Astrocyte (in vitro differentiated cells and primary cell): ENCODE measurements at regions not wholly inside any gene's neighbourhood (a gene's known extent, or its start where the extent isn't known, plus 50 kb on each side); places are given as distances from the start of the nearest gene placed in this dataset.

Experiments
- DNase-seq: peaks from one replicate; pipeline ENCODE4 v3.0.0-alpha.2; 2010; ENCODE audit warnings: low read depth
- FAIRE-seq: peaks from 2 replicates; lab custom pipeline; 2011; peaks lifted over from hg19 to GRCh38; lab: Jason Lieb, UNC
- H2AFZ ChIP-seq: 2 replicates; pipeline ENCODE4 v1.6.0; 2012; ENCODE audit warnings: low read depth, low read length, inconsistent platforms
- H3K27ac ChIP-seq: 2 replicates; pipeline ENCODE4 v1.5.1; 2011; ENCODE audit warnings: low read depth, low read length, inconsistent platforms
- H3K27me3 ChIP-seq: 2 replicates; pipeline ENCODE4 v1.6.0; 2011; ENCODE audit warnings: low read length, inconsistent platforms; ENCODE audit not compliant: insufficient read depth
- H3K36me3 ChIP-seq: 2 replicates; pipeline ENCODE4 v1.5.1; 2011; ENCODE audit warnings: low read length, inconsistent platforms; ENCODE audit not compliant: insufficient read depth
- H3K4me1 ChIP-seq: 2 replicates; pipeline ENCODE4 v1.5.1; 2011; ENCODE audit warnings: low read length, inconsistent platforms; ENCODE audit not compliant: insufficient read depth
- H3K4me2 ChIP-seq: 2 replicates; pipeline ENCODE4 v1.6.0; 2012; ENCODE audit warnings: low read length, inconsistent platforms
- H3K4me3 ChIP-seq: 2 replicates; pipeline ENCODE4 v1.5.1; 2011; ENCODE audit warnings: low read depth, mild to moderate bottlenecking, low read length, inconsistent platforms; ENCODE audit not compliant: insufficient read depth
- H3K79me2 ChIP-seq: 2 replicates; pipeline ENCODE4 v1.6.0; 2012; ENCODE audit warnings: mild to moderate bottlenecking, low read length, inconsistent platforms; ENCODE audit not compliant: insufficient read depth
- H3K9ac ChIP-seq: 2 replicates; pipeline ENCODE4 v1.6.0; 2012; ENCODE audit warnings: mild to moderate bottlenecking, low read length, inconsistent platforms
- H3K9me3 ChIP-seq: 2 replicates; pipeline ENCODE4 v1.5.1; 2012; ENCODE audit warnings: low read depth, mild to moderate bottlenecking, low read length, inconsistent platforms; ENCODE audit not compliant: insufficient read depth
- H4K20me1 ChIP-seq: 2 replicates; pipeline ENCODE4 v1.6.0; 2012; ENCODE audit warnings: low read length, inconsistent platforms; ENCODE audit not compliant: insufficient read depth
- H3K27ac Mint-ChIP-seq: one replicate; pipeline ENCODE4 v1.8.0; 2021; ENCODE audit warnings: mild to moderate bottlenecking, mixed read lengths; ENCODE audit not compliant: unreplicated experiment
- H3K27me3 Mint-ChIP-seq: one replicate; pipeline ENCODE4 v1.8.0; 2021; ENCODE audit warnings: low read depth, mixed read lengths; ENCODE audit not compliant: unreplicated experiment
- H3K36me3 Mint-ChIP-seq: one replicate; pipeline ENCODE4 v1.8.0; 2021; ENCODE audit warnings: low read depth, mixed read lengths; ENCODE audit not compliant: unreplicated experiment
- H3K4me1 Mint-ChIP-seq: one replicate; pipeline ENCODE4 v1.8.0; 2021; ENCODE audit warnings: low read depth, mixed read lengths; ENCODE audit not compliant: unreplicated experiment
- H3K4me3 Mint-ChIP-seq: one replicate; pipeline ENCODE4 v1.8.0; 2021; ENCODE audit warnings: mild to moderate bottlenecking, moderate library complexity, mixed read lengths; ENCODE audit not compliant: unreplicated experiment
- H3K9me3 Mint-ChIP-seq: one replicate; pipeline ENCODE4 v1.8.0; 2021; ENCODE audit warnings: mild to moderate bottlenecking, mixed read lengths; ENCODE audit not compliant: unreplicated experiment
- EZH2 ChIP-seq: IDR thresholded peaks from 2 replicates; pipeline ENCODE4 v1.6.1; 2012; ENCODE audit warnings: mild to moderate bottlenecking, low read length, inconsistent platforms; ENCODE audit not compliant: insufficient read depth
- TF ChIP-seq, protein P1 (sequence below): IDR thresholded peaks from 2 replicates; pipeline ENCODE4 v1.5.1; 2011; ENCODE audit warnings: low read depth, mild to moderate bottlenecking, inconsistent platforms, low read length, moderate library complexity; ENCODE audit not compliant: insufficient read depth

DNA sequence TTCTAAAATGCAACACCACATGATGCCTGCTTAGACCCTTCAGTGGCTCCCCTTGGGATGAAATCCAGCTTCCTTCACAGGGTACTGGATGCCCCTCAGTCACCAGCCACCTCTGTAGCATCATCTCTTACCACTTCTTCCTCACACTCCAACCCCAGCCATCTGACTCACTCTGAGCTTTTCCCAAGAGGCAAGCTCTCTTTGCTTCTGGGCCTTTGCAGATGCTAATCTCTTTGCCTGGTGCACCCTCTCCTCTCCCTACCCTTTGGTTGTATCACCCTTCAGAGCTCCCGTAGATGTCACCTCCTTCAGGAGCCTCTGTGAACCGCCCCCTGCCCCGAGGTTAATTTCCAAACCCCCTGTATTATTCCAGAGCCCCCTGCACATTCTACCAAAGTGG, 164.8 kb upstream of the ZC3H12A start:
- Histone ChIP-seq H3K4me2 (no peak overlapping the region), H3K4me3 (no peak overlapping the region), H3K79me2 (no peaks in the 10 kb centered on the region), H3K27ac (no peak overlapping the region), H2AFZ (no peak overlapping the region), H4K20me1 (no peaks in the 10 kb centered on the region), H3K9me3 (no peaks in the 10 kb centered on the region), H3K27me3 (no peaks in the 10 kb centered on the region), H3K4me1 (no peaks in the 10 kb centered on the region), H3K36me3 (no peaks in the 10 kb centered on the region), H3K9ac (no peak overlapping the region)
- FAIRE-seq (no peak), DNase-seq (no peak)
- Mint-ChIP-seq H3K9me3 (no peaks in the 10 kb centered on the region), H3K27ac (no peak overlapping the region), H3K36me3 (peaks cover 2% of the 10 kb centered on the region), H3K27me3 (peaks cover 77% of the 10 kb centered on the region), H3K4me1 (no peaks in the 10 kb centered on the region), H3K4me3 (no peak overlapping the region)
- TF ChIP-seq, protein P1, sequence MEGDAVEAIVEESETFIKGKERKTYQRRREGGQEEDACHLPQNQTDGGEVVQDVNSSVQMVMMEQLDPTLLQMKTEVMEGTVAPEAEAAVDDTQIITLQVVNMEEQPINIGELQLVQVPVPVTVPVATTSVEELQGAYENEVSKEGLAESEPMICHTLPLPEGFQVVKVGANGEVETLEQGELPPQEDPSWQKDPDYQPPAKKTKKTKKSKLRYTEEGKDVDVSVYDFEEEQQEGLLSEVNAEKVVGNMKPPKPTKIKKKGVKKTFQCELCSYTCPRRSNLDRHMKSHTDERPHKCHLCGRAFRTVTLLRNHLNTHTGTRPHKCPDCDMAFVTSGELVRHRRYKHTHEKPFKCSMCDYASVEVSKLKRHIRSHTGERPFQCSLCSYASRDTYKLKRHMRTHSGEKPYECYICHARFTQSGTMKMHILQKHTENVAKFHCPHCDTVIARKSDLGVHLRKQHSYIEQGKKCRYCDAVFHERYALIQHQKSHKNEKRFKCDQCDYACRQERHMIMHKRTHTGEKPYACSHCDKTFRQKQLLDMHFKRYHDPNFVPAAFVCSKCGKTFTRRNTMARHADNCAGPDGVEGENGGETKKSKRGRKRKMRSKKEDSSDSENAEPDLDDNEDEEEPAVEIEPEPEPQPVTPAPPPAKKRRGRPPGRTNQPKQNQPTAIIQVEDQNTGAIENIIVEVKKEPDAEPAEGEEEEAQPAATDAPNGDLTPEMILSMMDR: no peak
- TF ChIP-seq EZH2: no peak

DNA sequence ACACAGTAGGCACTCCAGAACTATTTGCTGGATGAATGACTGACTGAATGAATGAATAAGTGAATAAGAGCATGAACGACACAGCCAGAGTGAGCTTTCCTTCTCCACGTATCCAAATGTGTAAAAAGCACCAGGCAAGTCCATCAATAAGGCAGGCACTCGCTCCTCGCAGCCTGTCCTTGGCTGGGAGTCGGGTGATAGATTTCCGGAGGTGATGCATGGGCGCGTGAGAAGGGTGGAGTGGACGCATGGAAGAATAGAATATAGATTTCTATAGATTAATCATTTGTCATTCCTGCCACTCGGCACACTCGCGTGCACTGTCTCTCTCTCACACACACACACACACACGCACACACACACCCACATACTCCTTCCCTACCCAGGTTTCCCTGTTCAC, 164.3 kb upstream of the ZC3H12A start:
- no peaks in the 10 kb centered on the region for H3K4me1 Mint-ChIP-seq
- Histone ChIP-seq H3K4me1 (no peaks in the 10 kb centered on the region), H3K27ac (no peak overlapping the region), H3K4me3 (no peak overlapping the region), H3K36me3 (no peaks in the 10 kb centered on the region), H4K20me1 (no peaks in the 10 kb centered on the region), H3K9ac (no peak overlapping the region), H3K79me2 (no peaks in the 10 kb centered on the region), H3K9me3 (no peaks in the 10 kb centered on the region), H3K4me2 (no peak overlapping the region), H3K27me3 (no peaks in the 10 kb centered on the region), H2AFZ (no peak overlapping the region)
- no peak for DNase-seq
- H3K36me3 Mint-ChIP-seq: peaks cover 2% of the 10 kb centered on the region
- no peak overlapping the region for H3K27ac Mint-ChIP-seq
- no peaks in the 10 kb centered on the region for H3K9me3 Mint-ChIP-seq
- TF ChIP-seq, protein P1: no peak
- no peak for TF ChIP-seq EZH2
- H3K27me3 Mint-ChIP-seq: peaks cover 76% of the 10 kb centered on the region
- no peak overlapping the region for H3K4me3 Mint-ChIP-seq
- FAIRE-seq: no peak

DNA sequence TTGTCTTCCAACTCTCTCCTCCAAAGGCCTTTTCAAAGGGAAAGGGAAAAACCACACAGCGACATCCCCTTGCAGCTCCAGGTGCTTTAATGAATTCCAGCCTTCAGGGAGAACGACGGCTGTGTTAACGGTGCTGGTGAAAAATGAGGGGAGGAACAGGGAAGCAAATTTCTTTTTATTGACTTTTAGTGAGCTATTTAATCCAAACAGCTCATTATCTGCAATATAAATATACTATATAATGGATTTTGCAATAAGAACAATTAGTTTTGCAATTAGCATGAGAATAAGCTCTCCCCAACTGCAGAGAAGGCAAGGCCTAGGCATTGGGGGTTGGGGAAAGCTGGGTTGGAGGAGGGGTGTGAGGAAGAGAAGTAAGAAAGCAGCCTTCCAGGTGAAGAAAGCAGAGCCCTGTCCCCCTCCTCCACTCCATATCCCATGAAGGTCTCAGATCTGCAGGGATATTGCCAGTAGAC, 159.0 kb upstream of the ZC3H12A start:
- DNase-seq: no peak
- H4K20me1 ChIP-seq: no peaks in the 10 kb centered on the region
- no peaks in the 10 kb centered on the region for H3K79me2 ChIP-seq
- FAIRE-seq: no peak
- Mint-ChIP-seq H3K27me3 (peaks cover 65% of the 10 kb centered on the region), H3K9me3 (no peaks in the 10 kb centered on the region), H3K36me3 (no peaks in the 10 kb centered on the region), H3K27ac (no peak overlapping the region), H3K4me3 (no peak overlapping the region), H3K4me1 (no peaks in the 10 kb centered on the region)
- no peak overlapping the region for H3K27ac ChIP-seq
- H3K9me3 ChIP-seq: no peaks in the 10 kb centered on the region
- H3K36me3 ChIP-seq: no peaks in the 10 kb centered on the region
- no peak overlapping the region for H3K4me2 ChIP-seq
- H3K4me3 ChIP-seq: no peak overlapping the region
- H3K9ac ChIP-seq: no peak overlapping the region
- H2AFZ ChIP-seq: no peak overlapping the region
- H3K4me1 ChIP-seq: no peaks in the 10 kb centered on the region
- TF ChIP-seq, protein P1: no peak
- TF ChIP-seq EZH2: no peak
- peaks cover 14% of the 10 kb centered on the region for H3K27me3 ChIP-seq
